ENCODE measurements at regions not wholly inside any gene's neighbourhood (a gene's known extent, or its start where the extent isn't known, plus 50 kb on each side); places are given as distances from the start of the nearest gene placed in this dataset.

DNA sequence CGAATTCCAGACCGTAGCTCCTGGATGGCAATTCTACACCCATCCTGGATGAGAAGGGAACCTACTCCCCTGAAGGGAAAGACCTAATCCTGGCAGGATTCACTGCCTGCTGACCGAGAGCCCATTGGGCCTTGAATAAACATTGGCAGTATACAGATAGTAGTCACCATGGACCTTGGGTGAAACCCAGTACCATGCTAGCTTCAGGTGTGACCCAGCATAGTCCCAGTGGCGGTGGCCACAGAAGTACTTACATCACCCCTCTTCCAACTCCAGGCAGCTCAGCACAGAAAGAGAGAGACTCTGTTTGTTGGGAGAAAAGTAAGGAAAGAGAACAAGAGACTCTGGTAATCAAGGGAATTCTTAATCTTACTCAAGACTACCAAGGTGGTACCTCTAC is 97.2 kb upstream of the SLC13A1 start:
- H3F3A ChIP-seq (ENCODE audit: insufficient read depth, low read depth), result no peaks in the 10 kb centered on the region
- no peak overlapping the region for H3K4me3 ChIP-seq
- no peaks in the 10 kb centered on the region for H3K9me3 ChIP-seq (ENCODE audit: insufficient read depth, low read depth)
- intact Hi-C loops (cut with micrococcal nuclease; ENCODE audit: unreplicated experiment), result no loop called here
- ChIA-PET CTCF (no interaction called here), POLR2A (ENCODE audit: unreplicated experiment) (no interaction called here)
- BruUV-seq (replicated peaks), result no TSS peak
- no peaks in the 10 kb centered on the region for H3K27me3 ChIP-seq (ENCODE audit: insufficient read depth, low read depth)
- no peak overlapping the region for H3K4me2 ChIP-seq
- no peaks in the 10 kb centered on the region for H4K20me1 ChIP-seq (ENCODE audit: insufficient read depth)
- no peaks in the 10 kb centered on the region for H3K9me2 ChIP-seq (ENCODE audit: insufficient read depth)
- H3K79me2 ChIP-seq (ENCODE audit: low read depth), result no peaks in the 10 kb centered on the region
- no peak for DNase-seq
- H2AFZ ChIP-seq, result no peak overlapping the region
- no peaks in the 10 kb centered on the region for H3K4me1 ChIP-seq (replicated peaks; ENCODE audit: insufficient read depth)
- no peaks in the 10 kb centered on the region for H3K36me3 ChIP-seq (ENCODE audit: low read depth)
- TF ChIP-seq, protein P1, sequence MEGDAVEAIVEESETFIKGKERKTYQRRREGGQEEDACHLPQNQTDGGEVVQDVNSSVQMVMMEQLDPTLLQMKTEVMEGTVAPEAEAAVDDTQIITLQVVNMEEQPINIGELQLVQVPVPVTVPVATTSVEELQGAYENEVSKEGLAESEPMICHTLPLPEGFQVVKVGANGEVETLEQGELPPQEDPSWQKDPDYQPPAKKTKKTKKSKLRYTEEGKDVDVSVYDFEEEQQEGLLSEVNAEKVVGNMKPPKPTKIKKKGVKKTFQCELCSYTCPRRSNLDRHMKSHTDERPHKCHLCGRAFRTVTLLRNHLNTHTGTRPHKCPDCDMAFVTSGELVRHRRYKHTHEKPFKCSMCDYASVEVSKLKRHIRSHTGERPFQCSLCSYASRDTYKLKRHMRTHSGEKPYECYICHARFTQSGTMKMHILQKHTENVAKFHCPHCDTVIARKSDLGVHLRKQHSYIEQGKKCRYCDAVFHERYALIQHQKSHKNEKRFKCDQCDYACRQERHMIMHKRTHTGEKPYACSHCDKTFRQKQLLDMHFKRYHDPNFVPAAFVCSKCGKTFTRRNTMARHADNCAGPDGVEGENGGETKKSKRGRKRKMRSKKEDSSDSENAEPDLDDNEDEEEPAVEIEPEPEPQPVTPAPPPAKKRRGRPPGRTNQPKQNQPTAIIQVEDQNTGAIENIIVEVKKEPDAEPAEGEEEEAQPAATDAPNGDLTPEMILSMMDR (conservative IDR thresholded peaks at IDR 0.05), result no peak
- no peak for TF ChIP-seq EZH2 (IDR thresholded peaks at IDR 0.05; ENCODE audit: low read depth)
- H3K27ac ChIP-seq, result no peak overlapping the region

DNA sequence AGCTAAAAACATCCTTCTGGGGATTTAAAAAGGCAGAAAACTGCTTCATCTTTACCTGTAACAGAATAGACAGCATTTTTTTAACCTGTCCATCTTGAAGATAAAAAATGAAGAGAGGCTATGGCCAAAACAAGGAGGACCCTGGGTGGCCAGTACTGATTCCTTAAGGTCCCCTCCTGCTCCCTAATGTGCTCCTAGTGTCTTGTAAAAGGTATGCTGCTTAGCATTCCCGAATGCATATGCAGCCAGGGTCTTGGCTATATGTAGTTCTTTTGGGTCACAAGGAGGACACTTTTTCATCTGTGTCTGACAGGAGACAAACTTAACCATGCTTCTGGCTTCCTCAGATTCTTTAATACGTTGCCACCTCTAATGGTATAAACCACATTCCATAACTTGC is 93.9 kb upstream of the SLC13A1 start:
- no peaks in the 10 kb centered on the region for H3K27me3 ChIP-seq (ENCODE audit: insufficient read depth, low read depth)
- no peaks in the 10 kb centered on the region for H3K9me2 ChIP-seq (ENCODE audit: insufficient read depth)
- H3K79me2 ChIP-seq (ENCODE audit: low read depth), result no peaks in the 10 kb centered on the region
- ChIA-PET POLR2A (ENCODE audit: unreplicated experiment) (no interaction called here), CTCF (no interaction called here)
- H3K27ac ChIP-seq, result no peak overlapping the region
- no peaks in the 10 kb centered on the region for H4K20me1 ChIP-seq (ENCODE audit: insufficient read depth)
- BruUV-seq (replicated peaks), result no TSS peak
- no peak for TF ChIP-seq EZH2 (IDR thresholded peaks at IDR 0.05; ENCODE audit: low read depth)
- TF ChIP-seq, protein P1 (conservative IDR thresholded peaks at IDR 0.05), result no peak
- H2AFZ ChIP-seq, result no peak overlapping the region
- H3K4me1 ChIP-seq (replicated peaks; ENCODE audit: insufficient read depth), result no peaks in the 10 kb centered on the region
- intact Hi-C loops (cut with micrococcal nuclease; ENCODE audit: unreplicated experiment), result no loop called here
- no peaks in the 10 kb centered on the region for H3F3A ChIP-seq (ENCODE audit: insufficient read depth, low read depth)
- H3K36me3 ChIP-seq (ENCODE audit: low read depth), result no peaks in the 10 kb centered on the region
- H3K4me2 ChIP-seq, result no peak overlapping the region
- H3K4me3 ChIP-seq, result no peak overlapping the region
- no peak for DNase-seq
- no peaks in the 10 kb centered on the region for H3K9me3 ChIP-seq (ENCODE audit: insufficient read depth, low read depth)

DNA sequence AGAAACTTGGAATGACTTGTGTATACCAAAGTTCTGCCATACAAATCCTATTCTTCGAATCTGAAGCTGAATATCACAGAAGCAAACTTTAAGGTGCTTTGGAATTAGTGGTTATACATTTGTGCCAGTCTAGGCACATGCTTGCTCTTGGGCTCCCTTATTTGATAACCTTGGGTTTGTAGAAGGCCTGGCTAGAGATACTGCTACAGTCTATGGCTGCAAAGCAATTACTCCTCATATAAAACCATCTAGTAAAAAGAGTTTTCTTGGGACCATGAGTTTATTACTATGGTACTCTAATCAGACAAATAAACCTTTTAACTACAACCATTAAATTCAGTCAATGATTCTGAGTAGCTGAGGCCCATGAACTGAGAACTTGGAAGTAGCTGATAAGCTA is 92.5 kb upstream of the SLC13A1 start:
- Histone ChIP-seq H3K4me1 (replicated peaks; ENCODE audit: insufficient read depth) (no peaks in the 10 kb centered on the region), H3K79me2 (ENCODE audit: low read depth) (no peaks in the 10 kb centered on the region), H4K20me1 (ENCODE audit: insufficient read depth) (no peaks in the 10 kb centered on the region), H3K9me3 (ENCODE audit: insufficient read depth, low read depth) (no peaks in the 10 kb centered on the region), H2AFZ (no peak overlapping the region), H3K36me3 (ENCODE audit: low read depth) (no peaks in the 10 kb centered on the region), H3K4me2 (no peak overlapping the region), H3K27ac (no peak overlapping the region), H3F3A (ENCODE audit: insufficient read depth, low read depth) (no peaks in the 10 kb centered on the region), H3K9me2 (ENCODE audit: insufficient read depth) (no peaks in the 10 kb centered on the region), H3K4me3 (no peak overlapping the region), H3K27me3 (ENCODE audit: insufficient read depth, low read depth) (no peaks in the 10 kb centered on the region)
- TF ChIP-seq, protein P1 (conservative IDR thresholded peaks at IDR 0.05), result no peak
- TF ChIP-seq EZH2 (IDR thresholded peaks at IDR 0.05; ENCODE audit: low read depth), result no peak
- intact Hi-C loops (cut with micrococcal nuclease; ENCODE audit: unreplicated experiment), result no loop called here
- CTCF ChIA-PET, result no interaction called here
- BruUV-seq (replicated peaks), result no TSS peak
- DNase-seq, result no peak
- POLR2A ChIA-PET (ENCODE audit: unreplicated experiment), result no interaction called here
